NCI-H82 (cell line): ENCODE measurements at regions not wholly inside any gene's neighbourhood (a gene's known extent, or its start where the extent isn't known, plus 50 kb on each side); places are given as distances from the start of the nearest gene placed in this dataset.
A peak's percentile ranks its signal among the peaks of the same experiment; 100 is the strongest.
"Not testable (repeated sequence)": the region's sequence is repeated elsewhere in the genome, so short reads cannot be mapped to it uniquely, and the experiment has no call there.

ENCODE experiments used
- DNase-seq: peaks from one replicate; lab custom pipeline; 2025; lab: John Stamatoyannopoulos, UW

DNA sequence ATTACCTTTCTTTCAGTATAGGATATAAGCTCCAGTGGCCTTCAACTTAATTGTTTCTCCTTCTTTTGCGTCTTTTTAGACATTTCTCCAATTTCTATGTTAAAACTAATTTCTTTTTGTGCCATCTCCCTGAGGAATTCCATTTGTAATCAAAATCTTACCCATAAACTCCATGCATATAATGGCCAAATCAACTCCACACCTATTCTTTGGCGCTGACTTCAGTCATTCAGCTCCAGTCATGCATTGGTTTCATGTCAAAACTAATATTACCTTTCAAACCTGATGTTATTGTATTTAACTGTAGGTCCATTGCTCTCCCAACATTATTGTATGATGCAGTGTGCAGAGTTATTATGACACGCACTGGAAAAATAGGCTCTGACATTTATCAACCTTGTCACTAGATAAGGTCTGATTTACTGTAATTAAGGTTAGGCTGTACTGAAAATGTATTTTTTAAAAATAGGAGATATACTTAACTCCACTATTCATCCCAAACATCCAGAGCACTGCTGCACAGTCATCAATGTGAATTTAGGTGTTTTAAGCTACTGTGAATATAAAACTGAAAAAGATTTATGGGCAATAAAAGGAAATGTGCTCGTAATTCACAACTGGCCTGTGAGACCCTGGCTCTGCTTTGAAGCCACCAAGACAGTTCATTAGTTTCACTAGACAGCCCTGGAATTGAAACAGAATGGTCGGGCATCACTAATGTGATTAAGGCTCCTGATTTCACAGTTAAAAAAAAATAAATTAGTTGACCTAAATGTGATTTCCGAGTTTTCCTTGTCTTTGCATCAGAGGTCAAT is 180.6 kb upstream of the GRIA4 start:
- DNase-seq: peak; percentile 2

DNA sequence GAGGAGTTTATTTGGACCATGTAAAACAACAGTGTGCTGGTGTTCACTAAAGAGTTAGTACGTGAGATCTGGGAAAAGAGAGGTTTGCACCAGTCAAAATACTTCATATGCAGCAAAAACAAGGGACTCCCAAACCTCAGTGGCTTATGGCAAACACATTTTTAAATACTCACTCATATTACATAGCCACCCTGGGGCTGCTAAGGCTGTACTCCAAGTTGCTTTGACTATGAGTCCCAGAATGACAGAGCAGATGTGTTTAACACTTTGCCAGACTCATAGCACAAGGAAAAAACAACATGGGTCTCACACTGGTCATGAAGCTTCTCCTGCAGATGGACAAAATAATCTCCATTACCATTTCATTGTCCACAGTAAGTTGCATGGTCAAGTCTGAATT is 202.8 kb upstream of the GRIA4 start:
- DNase-seq: no peak

DNA sequence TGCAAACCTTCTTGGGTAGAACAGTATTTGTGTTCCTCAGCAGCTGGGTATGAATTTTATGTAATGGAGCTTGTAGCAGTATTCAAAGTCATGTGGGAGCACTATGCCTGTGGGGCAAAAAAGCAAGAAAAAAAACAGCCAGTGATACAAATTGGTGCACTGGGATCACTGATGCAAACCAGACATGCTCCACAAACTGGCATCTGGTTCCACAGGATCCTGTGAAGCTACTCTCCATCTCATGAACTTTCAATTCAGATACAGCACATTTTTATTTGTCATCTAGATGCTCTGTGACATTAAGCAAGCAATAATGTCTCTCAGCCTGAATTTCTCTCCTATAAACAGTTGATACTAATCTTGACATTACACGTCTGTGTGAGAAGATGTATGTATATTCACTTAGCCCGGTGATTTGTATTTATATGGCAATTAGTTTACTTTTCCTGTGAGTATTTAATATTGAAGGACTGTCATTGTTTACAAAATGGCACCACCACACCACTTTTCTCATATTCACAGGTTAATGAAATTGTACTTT is 208.5 kb upstream of the GRIA4 start:
- no peak for DNase-seq

DNA sequence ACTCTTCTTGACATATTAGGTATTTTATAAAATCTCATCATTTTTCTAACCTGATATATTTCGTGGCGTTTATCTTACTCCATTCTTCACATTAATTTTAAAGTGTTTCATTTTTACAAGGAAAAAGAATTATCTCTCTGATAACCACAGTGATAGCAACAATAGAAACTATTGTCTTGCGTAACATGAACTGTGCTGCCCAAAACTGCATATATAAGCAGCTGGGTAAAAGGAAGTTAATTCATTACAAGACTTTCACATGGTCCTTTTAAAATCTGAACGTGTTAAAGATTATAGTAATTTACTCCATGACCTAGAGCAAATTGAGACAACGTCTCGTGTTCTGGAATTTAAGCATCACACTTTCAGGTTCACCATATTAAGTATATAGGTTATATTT is 210.4 kb upstream of the GRIA4 start:
- DNase-seq: no peak

DNA sequence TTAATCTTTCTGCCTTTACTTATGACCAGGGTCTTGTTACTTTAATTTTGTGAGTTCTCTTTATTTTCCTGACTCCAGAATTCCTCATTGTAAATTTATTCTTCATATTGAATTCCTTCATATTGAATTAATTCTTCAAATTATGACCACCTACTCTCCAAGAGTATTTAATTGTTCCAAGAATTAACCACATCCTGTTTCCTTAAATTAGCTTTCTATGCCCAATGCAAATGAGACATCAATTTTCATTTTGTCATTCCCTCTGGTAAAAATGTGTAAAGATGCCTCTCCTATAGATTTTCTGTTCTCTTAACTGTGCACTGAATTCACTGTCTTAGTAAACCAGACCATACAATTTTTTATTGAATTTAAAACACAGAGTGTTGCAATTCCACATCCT is 211.2 kb upstream of the GRIA4 start:
- DNase-seq: no peak

DNA sequence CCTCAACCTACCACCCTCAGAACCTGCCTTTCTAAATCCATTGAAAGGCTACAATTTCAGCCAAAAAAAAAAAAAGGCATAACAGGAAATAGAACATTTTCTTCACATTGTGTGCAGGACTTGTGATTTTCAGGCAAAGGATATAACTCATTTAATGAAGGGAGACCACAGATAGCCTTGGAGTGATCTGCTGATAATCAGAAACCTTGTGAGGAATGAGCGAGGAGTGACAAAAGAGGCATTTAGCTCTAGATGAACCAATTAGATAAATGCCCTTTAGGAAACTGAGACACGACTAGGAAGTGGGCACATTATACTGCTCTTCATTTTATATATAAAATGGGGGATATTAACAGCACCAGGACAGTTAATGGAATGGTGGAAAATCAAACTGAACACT is 216.5 kb upstream of the GRIA4 start:
- DNase-seq: no peak

DNA sequence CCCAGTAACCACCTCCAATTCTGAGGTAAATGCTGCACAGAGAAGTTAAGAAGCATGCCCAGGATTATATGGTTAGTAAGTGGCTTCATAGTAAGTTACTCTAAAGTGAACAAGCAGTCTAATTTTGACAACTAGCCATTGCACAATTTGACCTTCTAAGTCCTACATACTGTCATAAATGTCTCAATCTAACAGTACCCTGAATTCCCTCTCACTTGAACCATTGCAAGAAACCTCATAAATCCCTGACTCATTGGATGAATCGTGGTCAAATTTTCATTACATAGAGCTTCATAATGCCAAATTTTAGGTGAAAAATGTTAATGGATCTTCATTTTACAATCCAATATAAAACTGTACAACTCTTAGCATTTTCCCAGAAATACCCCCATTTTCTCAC is 217.3 kb upstream of the GRIA4 start:
- no peak for DNase-seq

DNA sequence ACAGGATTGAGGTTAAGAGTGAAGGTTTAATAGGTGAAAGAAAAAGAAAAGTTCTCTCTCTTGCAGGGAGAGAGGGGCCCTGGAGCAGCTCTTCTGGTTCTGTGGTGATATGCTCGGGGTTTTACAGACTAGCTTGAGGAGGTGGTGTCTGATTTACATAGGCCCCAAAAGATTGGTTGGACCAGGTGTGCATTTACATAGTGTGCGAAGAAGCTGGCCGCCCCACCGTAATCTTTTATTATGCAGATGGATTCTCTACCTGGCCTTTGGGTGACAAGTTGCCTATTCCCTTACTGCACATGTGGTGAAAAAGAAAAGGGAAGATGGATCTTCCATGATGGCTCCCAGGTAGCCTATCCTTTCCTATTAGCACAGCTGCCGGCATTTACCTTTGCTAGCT is 219.9 kb upstream of the GRIA4 start:
- DNase-seq: no peak

DNA sequence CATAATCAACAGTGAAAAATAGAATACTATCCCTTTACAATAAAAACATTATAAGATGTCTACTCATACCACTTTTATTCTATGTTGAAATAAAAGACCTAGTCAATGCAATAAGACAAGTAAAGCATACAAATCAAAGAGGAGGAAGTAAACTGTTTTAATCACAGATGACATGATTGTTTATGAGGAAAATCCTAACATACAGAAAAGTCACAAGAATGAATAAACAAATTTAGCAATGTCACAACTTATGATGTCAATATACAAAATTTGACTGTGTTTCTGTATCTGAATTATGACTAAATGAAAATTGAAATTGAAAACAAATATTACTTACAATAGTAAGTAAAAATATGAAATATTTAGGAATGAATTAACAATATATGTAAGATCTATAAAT is 221.9 kb upstream of the GRIA4 start:
- DNase-seq: no peak

DNA sequence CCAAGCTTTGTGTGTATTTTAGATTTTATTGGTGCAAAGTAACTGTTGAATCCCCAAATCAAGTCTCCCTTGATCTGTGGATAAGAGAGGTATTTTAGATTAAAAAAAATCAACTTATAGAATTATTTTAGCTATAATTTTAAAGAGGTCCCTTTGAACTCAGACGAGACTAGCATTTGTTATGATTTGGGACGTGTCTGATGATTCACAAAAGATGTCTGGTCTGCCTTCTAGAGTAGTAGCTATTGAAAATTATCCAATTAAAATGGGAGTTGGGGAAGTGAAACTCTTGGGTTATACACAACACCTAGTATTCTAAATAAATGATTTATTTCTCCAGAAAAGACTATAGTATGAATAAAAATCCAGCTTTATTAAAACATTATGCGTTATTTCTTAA is 227.9 kb upstream of the GRIA4 start:
- no peak for DNase-seq

DNA sequence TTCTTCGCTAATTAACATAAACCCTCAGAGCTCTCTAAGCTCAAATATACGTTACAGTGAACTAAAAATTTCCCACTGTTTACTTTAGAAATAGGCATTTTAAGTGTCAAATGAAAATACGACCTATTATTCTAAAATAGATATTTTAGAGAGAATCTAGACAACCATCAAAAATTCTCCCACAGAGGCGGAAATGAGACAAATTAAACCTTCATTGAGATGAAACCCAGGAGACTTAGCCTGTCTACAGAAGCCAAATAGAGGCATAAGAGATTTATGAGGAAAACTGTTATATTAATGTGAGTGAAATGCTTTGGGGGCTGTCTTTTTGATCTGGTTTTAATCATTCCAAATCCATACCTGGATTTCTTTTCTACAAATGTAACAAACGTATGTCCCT is 232.0 kb upstream of the GRIA4 start:
- DNase-seq: no peak

DNA sequence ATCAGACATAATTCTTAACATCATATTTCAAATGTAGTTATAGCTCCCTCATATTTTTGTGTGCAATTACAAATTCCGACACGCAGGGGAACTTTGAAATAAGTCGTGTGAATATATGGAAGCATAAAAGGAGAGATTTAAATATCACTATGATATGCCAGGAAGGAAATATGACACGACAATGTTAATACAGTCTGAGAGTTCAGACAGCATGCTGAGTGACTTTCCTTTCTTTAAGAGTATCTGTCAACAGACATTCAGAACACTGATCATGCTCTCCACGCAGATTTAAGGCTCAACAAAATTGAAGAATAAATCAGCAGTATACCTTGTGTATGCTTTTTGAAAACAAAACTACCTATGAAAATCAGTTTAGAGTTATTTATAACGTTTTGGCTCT is 232.6 kb upstream of the CARD18 start:
- no peak for DNase-seq

DNA sequence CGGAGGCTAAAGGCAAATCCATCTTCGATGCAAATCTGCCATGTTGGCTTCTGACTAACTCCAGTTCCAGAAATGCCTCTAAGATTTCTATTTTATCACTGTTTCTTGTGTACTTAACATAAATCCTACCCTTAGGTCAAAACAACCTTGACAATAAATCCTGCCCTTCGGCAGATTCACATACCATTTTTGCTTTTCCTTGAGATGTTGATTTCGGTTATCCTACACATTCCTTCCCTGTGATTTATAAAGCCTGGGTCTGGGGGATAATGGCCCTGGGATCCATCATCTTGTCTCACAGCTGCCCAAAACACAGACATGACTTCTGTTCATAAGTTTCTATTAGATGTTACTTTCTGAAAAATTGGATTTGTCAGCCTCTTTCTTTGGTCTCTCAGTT is 231.7 kb upstream of the CARD18 start:
- DNase-seq: no peak

DNA sequence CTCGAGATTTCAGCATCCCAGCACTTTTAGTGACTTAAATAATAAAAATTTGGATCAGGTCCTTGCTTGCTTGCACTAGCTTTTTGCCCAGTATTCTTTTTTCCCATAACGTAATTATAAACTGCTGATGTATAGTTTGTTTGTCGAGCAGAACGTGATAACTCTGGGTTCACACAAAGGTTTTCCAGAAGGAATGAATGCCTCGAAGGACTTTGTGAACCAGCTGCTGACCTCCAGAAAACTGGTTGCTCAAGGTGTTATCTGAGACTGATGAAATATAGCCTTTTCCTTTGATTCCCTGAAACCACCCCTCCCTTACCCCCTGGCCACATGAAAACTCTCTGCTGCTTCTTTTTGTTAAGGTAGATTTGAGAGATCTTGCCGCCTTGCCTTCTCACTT is 229.1 kb upstream of the CARD18 start:
- DNase-seq: no peak

DNA sequence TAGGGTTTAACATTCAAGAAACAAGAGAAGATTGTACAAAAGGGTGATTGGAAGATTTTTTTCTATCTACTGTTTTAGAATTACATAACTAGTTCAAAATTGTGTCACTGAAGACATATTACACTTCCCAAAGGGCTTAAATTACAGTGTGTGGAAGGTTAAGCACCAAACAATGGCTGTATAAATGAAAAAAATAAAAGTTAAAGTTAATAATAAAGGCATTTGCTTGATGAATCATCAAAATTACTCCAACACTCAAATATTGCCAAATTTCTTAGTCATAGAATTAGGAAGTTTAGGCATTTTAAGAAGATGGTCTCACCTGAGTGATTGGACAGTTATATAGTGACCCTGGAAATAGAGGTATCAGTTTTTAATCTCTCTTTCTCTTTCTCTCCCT is 227.6 kb upstream of the CARD18 start:
- no peak for DNase-seq

DNA sequence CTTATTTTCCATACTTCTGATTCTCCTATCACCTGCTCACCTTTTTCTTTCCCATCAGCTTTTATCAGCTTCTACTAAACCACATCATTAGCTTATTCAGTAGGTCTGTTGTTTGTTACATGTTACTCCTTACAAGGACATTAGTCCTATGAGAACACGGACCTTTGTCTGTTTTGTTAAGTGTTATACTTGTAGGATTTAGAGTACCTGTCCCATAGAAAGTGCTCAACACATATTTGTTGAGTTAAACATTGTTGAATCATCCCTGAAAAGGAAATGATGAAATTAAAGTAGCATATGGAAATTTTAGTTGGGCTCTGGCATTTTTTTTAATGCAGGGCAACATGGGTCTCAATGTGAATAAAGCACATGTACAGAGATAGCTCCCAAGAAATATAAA is 222.1 kb upstream of the CARD18 start:
- DNase-seq: no peak

DNA sequence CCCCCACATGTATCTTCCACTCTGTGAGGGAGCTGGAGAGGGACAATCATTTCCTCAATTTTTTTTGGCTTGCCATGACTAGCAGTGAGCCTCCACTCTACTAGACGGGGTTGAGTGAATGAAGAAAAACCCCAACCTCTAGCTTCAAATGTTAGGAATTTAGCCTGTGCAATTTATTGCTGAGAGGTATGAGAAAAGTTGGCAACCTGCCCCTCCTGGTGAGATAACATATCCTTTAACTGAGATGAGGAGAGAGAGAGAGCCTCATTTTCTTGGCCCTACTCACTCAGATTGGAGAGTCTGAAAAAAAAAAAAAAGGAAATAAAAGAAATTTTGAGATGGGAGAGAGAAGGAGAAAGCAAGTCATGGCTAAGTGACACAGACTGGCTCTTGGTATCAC is 218.2 kb upstream of the CARD18 start:
- DNase-seq: no peak

DNA sequence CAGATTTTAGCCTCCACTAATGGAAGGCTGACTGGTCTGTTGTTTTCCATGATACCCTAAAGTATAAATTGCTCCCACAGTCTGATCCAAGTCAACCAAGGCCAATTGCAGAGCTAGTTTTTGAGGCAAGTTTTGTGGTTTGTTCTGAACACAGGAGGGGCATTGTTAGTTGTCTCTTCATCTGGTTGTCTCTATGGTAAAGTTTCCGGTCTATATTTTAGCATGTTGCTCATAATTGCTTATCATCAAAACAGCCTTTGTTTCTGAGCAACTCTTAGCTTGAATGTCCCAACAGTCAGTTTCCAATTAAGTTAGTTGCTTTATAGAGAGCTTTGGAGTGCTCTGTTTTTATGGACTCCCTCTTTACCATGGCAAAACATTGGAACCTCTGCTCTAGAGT is 217.6 kb upstream of the CARD18 start:
- no peak for DNase-seq

DNA sequence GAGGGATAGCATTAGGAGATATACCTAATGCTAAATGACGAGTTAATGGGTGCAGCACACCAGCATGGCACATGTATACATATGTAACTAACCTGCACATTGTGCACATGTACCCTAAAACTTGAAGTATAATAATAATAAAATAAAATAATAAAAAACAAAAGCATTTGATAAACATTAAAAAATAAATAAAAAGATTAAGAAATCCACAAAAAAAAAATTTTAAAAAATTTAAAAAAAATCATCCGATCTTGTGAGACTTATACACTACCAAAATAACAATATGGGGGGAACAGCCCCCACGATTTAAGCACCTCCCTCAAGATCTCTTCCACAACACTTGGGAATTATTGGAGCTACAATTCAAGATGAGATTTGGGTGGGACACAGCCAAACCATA is 210.3 kb upstream of the CARD18 start:
- DNase-seq: not testable (repeated sequence)

DNA sequence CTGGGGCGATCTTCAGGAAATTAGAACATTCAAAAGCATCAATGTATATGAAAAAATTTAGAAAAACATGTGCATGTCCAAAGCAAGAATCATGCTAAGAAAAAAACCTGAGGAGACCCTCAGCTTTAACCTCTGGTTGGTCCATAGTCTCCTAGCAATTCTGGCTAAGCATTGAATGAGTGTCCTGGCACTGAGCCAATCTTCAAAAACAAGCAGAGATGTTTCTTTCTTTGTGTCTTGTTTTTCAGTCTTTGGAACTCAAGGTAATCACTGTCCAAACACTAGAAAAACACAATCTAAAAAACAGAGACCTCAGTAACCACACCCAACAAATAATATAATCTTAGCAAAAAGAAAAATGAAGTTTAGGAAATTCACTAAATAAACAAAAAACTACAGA is 205.4 kb upstream of the CARD18 start:
- no peak for DNase-seq

DNA sequence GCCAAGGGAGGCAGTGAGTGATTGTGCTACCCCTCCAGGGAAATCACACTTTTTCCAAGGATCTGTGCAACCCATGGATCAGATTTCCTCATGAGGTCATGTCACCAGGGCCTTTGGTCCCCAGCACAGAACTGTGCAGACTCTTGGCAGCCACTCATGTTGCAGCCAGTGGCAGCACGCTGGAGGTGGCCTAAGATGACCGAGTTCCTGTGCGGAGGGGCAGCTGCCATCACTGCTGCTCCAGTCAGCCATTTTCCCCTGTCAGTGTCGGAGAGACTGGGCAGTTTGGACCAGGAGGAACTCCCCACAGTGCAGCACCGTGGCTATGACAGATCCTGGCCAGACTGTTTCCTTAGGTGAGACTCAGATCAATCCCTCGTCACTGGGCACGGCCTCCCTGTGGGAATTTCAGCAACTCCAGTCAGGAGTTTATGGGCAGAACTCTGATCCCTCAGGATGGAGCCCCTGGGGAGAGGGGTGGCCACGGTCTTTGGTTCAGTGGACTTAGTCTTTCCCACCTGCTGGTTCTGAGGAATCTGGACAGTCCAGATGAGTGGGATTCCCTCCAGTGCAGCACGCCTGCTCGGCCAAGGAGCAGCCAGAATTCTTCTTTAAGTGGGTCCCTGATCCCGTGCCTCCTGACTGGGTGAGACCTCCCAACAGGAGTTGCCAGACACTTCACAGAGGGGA is 194.6 kb upstream of the CARD18 start:
- DNase-seq: no peak

DNA sequence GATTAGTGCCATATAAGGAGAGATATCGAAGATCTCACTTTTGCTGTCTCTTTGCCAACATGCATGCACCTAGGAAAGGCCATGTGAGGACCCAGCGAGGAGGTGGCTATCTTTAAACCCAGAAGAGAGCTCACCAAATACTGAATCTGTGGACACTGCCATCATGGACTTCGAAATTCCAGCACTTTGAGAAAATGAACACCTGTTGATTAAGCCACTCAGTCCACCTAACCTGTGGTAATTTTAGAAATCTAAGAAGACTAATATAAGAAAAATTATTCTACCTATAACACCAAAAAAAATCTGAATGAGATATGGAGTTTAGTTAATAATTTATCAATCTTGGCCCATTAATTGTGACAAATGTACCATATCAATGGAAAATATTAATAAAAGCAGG is 193.6 kb upstream of the CARD18 start:
- no peak for DNase-seq

DNA sequence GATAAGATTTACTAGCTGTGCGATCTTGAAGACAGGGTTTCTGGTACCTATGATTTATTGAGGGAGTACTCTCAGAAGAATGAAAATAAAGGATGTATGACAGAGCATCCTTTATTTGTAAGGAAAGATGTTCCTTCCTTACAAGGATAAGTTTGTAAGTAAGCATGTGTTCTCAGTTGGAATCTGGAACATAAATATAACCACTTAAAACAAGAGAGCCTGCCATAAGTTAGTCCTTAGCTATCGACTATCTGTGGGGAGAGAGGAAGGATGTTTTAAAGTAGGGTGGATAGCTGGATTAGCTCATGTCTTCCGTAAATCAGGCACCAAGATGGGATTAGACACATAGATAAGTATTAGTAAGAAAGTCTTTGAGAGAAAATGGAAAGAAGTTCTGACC is 192.6 kb upstream of the CARD18 start:
- no peak for DNase-seq

DNA sequence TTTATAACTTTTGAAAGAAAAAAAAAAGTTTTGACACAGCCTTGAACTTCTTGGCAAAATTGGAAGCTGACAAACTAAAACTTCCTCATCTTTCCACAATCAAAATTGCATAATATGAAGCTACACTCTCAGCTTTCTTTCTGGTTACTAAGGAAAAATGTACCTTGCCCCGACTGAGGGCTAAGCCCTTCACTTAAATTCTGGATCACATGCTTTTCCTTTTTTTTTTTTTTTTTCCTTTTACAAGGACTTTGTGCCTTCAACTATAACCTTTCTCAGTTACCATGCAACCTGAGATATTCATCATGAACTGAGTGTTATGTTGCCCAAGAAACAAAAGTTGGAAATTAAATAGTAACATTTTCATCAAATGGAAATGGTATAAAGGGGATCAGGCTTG is 188.5 kb upstream of the CARD18 start:
- no peak for DNase-seq
